Liver (tissue), 8 donors: ENCODE measurements at regions not wholly inside any gene's neighbourhood (a gene's known extent, or its start where the extent isn't known, plus 50 kb on each side); places are given as distances from the start of the nearest gene placed in this dataset.

Experiments used
- DNase-seq: peaks from one replicate; pipeline ENCODE4 v3.0.0-alpha.2; 2017; ENCODE audit warnings: low spot score
- H3K27ac ChIP-seq, 2 donors: one replicate each; pipeline ENCODE4 v1.7.0; 2013; ENCODE audit warnings: inconsistent platforms in 2 of 2, low read length in 2 of 2, control low read depth in 1 of 2, low read depth in 1 of 2, mild to moderate bottlenecking in 1 of 2
- H3K27me3 ChIP-seq, 4 donors: one replicate each; pipeline versions ENCODE4 v1.6.1 to v1.7.0; 2013; ENCODE audit warnings: low read length in 3 of 4, inconsistent platforms in 1 of 4, mild to moderate bottlenecking in 1 of 4, moderate library complexity in 1 of 4; ENCODE audit not compliant: control insufficient read depth in 4 of 4, insufficient read depth in 4 of 4
- H3K36me3 ChIP-seq, 4 donors: one replicate each; pipeline versions ENCODE4 v1.6.1 to v1.7.0; 2013; ENCODE audit warnings: low read length in 3 of 4, mild to moderate bottlenecking in 3 of 4, low read depth in 1 of 4, moderate library complexity in 1 of 4; ENCODE audit not compliant: control insufficient read depth in 4 of 4, insufficient read depth in 3 of 4
- H3K4me1 ChIP-seq, 4 donors: one replicate each; pipeline versions ENCODE4 v1.6.1 to v1.7.0; 2013; ENCODE audit warnings: low read length in 3 of 4, mild to moderate bottlenecking in 3 of 4, moderate library complexity in 1 of 4; ENCODE audit not compliant: control insufficient read depth in 4 of 4, insufficient read depth in 4 of 4
- H3K4me3 ChIP-seq, 3 donors: one replicate each; pipeline versions ENCODE4 v1.6.1 to v1.7.0; 2013; ENCODE audit warnings: low read length in 3 of 3, control low read depth in 1 of 3, low read depth in 1 of 3, mild to moderate bottlenecking in 1 of 3
- H3K9ac ChIP-seq, 2 donors: one replicate each; pipeline ENCODE4 v1.7.0; 2013; ENCODE audit warnings: low read length in 2 of 2, mild to moderate bottlenecking in 2 of 2, moderate library complexity in 2 of 2, control low read depth in 1 of 2, low read depth in 1 of 2
- H3K9me3 ChIP-seq, 4 donors: one replicate each; pipeline versions ENCODE4 v1.6.1 to v1.7.0; 2013; ENCODE audit warnings: low read length in 3 of 4; ENCODE audit not compliant: control insufficient read depth in 4 of 4
- ATF3 ChIP-seq: IDR thresholded peaks from 2 replicates; pipeline ENCODE4 v1.6.1; 2016; ENCODE audit warnings: antibody characterized with exemption
- EGR1 ChIP-seq, 2 donors: IDR thresholded peaks; 2 replicates each; pipeline ENCODE4 v1.6.1; 2016 to 2018; ENCODE audit warnings: antibody characterized with exemption in 2 of 2, low read depth in 2 of 2
- FOXA1 ChIP-seq: IDR thresholded peaks from 2 replicates; pipeline ENCODE4 v1.6.1; 2016; ENCODE audit warnings: antibody characterized with exemption
- GABPA ChIP-seq, 2 donors: IDR thresholded peaks in 1 of 2; conservative IDR thresholded peaks in 1 of 2; 2 replicates each; pipeline ENCODE4 v1.6.1; 2016; ENCODE audit warnings: antibody characterized with exemption in 2 of 2, mild to moderate bottlenecking in 1 of 2, moderate library complexity in 1 of 2
- HNF4A ChIP-seq, 2 donors: conservative IDR thresholded peaks; 2 replicates each; pipeline ENCODE4 v1.6.1; 2016; ENCODE audit warnings: antibody characterized with exemption in 2 of 2, mild to moderate bottlenecking in 2 of 2
- HNF4G ChIP-seq: IDR thresholded peaks from 2 replicates; pipeline ENCODE4 v1.6.1; 2016; ENCODE audit warnings: antibody characterized with exemption
- JUND ChIP-seq, 2 donors: IDR thresholded peaks; 2 replicates each; pipeline ENCODE4 v1.6.1; 2016; ENCODE audit warnings: antibody characterized with exemption in 2 of 2
- NR2F2 ChIP-seq: IDR thresholded peaks from 2 replicates; pipeline ENCODE4 v1.6.1; 2016; ENCODE audit warnings: antibody characterized with exemption
- RAD21 ChIP-seq, 2 donors: IDR thresholded peaks; 2 replicates each; pipeline ENCODE4 v1.6.1; 2016; ENCODE audit warnings: antibody characterized with exemption in 2 of 2, mild to moderate bottlenecking in 2 of 2
- REST ChIP-seq: IDR thresholded peaks from 2 replicates; pipeline ENCODE4 v1.6.1; 2016; ENCODE audit warnings: antibody characterized with exemption, mild to moderate bottlenecking
- RXRA ChIP-seq, 2 donors: IDR thresholded peaks; 2 replicates each; pipeline ENCODE4 v1.6.1; 2017 to 2018; ENCODE audit warnings: antibody characterized with exemption in 2 of 2, mild to moderate bottlenecking in 1 of 2
- SP1 ChIP-seq: IDR thresholded peaks from 2 replicates; pipeline ENCODE4 v1.6.1; 2018; ENCODE audit warnings: antibody characterized with exemption, mild to moderate bottlenecking
- TAF1 ChIP-seq: conservative IDR thresholded peaks from 2 replicates; pipeline ENCODE4 v1.6.1; 2016; ENCODE audit warnings: antibody characterized with exemption, mild to moderate bottlenecking
- YY1 ChIP-seq: IDR thresholded peaks from 2 replicates; pipeline ENCODE4 v1.6.1; 2016; ENCODE audit warnings: antibody characterized with exemption, mild to moderate bottlenecking
- ZBTB33 ChIP-seq: IDR thresholded peaks from 2 replicates; pipeline ENCODE4 v1.6.1; 2016; ENCODE audit warnings: antibody characterized with exemption
- WGBS: extraction: QIAGEN DNeasy Blood & Tissue Kit; methylation state at CpG from one replicate; pipeline ENCODE4 v1.1.7; 2013; 5-methylcytosine and 5-hydroxymethylcytosine counted together
- TF ChIP-seq, protein P1 (sequence below): fragments of 150-350 bp; IDR thresholded peaks from 2 replicates; pipeline ENCODE4 v1.5.1; 2017; ENCODE audit warnings: improper control_type of control experiment, low read depth, low read length; ENCODE audit not compliant: missing input control
- TF ChIP-seq, protein P2 (sequence below): IDR thresholded peaks from 2 replicates; pipeline ENCODE4 v1.6.1; 2016; ENCODE audit warnings: antibody characterized with exemption
- donor health status: healthy.
- donor health status: healthy.
- donor health status: healthy.
- donor health status: healthy.
- donor health status: healthy.

- no peaks in the 10 kb centered on the region for H3K27me3 ChIP-seq
- TF ChIP-seq TAF1 (no peak), YY1 (no peak), ZBTB33 (no peak), HNF4A (conservative IDR thresholded peaks at IDR 0.05) (no peak), SP1 (no peak), RAD21 (IDR thresholded peaks at IDR 0.05) (no peak), FOXA1 (no peak), NR2F2 (no peak), GABPA (IDR thresholded peaks at IDR 0.05 in 1 of 2, conservative IDR thresholded peaks at IDR 0.05 in 1 of 2) (no peak), JUND (IDR thresholded peaks at IDR 0.05) (no peak), RXRA (IDR thresholded peaks at IDR 0.05) (no peak)
- TF ChIP-seq, protein P1, sequence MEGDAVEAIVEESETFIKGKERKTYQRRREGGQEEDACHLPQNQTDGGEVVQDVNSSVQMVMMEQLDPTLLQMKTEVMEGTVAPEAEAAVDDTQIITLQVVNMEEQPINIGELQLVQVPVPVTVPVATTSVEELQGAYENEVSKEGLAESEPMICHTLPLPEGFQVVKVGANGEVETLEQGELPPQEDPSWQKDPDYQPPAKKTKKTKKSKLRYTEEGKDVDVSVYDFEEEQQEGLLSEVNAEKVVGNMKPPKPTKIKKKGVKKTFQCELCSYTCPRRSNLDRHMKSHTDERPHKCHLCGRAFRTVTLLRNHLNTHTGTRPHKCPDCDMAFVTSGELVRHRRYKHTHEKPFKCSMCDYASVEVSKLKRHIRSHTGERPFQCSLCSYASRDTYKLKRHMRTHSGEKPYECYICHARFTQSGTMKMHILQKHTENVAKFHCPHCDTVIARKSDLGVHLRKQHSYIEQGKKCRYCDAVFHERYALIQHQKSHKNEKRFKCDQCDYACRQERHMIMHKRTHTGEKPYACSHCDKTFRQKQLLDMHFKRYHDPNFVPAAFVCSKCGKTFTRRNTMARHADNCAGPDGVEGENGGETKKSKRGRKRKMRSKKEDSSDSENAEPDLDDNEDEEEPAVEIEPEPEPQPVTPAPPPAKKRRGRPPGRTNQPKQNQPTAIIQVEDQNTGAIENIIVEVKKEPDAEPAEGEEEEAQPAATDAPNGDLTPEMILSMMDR = no peak
- TF ChIP-seq, protein P2, sequence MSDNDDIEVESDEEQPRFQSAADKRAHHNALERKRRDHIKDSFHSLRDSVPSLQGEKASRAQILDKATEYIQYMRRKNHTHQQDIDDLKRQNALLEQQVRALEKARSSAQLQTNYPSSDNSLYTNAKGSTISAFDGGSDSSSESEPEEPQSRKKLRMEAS = no peak
- H3K9ac ChIP-seq = no peak overlapping the region
- no peak for DNase-seq
- 92% methylated on average over 3 of the region's 3 CpGs for WGBS
- H3K4me3 ChIP-seq = no peak overlapping the region
- no peaks in the 10 kb centered on the region for H3K9me3 ChIP-seq
- no peaks in the 10 kb centered on the region for H3K4me1 ChIP-seq
- H3K27ac ChIP-seq = no peak overlapping the region
- no peaks in the 10 kb centered on the region for H3K36me3 ChIP-seq
These were observed 238.0 kb upstream of the MAN1A1 start for GRCh38 chr6:119587537-119587936.

DNA sequence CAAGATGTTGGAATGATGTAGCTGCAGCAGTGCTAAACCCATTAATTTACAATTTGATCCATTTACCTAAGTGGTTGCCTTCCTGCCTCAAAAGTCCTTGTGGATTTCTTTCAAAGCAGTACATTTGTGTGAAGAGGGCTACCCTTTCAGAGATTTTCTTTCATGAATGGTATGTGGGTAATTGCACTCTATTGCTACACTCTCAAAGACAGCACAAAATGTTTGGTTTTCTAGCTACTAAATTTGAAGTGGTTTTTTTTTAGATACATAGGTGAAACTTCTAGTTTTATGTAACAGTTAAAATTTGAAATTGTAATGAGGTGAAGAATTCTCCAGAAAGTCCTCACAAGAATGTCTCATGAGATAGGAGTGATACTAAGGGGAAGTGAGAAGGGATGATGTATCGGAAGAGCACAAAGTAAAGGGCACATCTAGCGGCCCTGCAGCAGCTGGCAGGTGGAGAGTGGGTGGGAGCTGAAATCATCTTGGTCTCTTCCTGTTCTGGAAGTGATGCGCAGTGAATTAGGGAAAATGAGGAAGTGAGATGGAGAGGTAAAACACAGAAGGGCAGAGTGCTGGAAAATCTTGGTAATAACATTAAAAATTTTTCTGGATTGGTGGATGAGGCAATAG, 236.8 kb upstream of the MAN1A1 start:
- no peaks in the 10 kb centered on the region for H3K36me3 ChIP-seq
- 94% methylated on average over 3 of the region's 3 CpGs for WGBS
- H3K27me3 ChIP-seq = no peaks in the 10 kb centered on the region
- H3K9me3 ChIP-seq = no peaks in the 10 kb centered on the region
- no peaks in the 10 kb centered on the region for H3K4me1 ChIP-seq
- H3K27ac ChIP-seq = no peak overlapping the region
- no peak overlapping the region for H3K9ac ChIP-seq
- TF ChIP-seq HNF4A (conservative IDR thresholded peaks at IDR 0.05) = no peak
- no peak for TF ChIP-seq ATF3
- TF ChIP-seq SP1 = no peak
- TF ChIP-seq TAF1 = no peak
- TF ChIP-seq HNF4G = no peak
- TF ChIP-seq RAD21 (IDR thresholded peaks at IDR 0.05) = no peak
- TF ChIP-seq ZBTB33 = no peak
- TF ChIP-seq EGR1 (IDR thresholded peaks at IDR 0.05; ENCODE audit: low read depth in 2 of 2) = no peak
- no peak for TF ChIP-seq REST
- no peak for TF ChIP-seq YY1
- H3K4me3 ChIP-seq = no peak overlapping the region
- DNase-seq = no peak
